ENCODE measurements at regions not wholly inside any gene's neighbourhood (a gene's known extent, or its start where the extent isn't known, plus 50 kb on each side); places are given as distances from the start of the nearest gene placed in this dataset.

DNA sequence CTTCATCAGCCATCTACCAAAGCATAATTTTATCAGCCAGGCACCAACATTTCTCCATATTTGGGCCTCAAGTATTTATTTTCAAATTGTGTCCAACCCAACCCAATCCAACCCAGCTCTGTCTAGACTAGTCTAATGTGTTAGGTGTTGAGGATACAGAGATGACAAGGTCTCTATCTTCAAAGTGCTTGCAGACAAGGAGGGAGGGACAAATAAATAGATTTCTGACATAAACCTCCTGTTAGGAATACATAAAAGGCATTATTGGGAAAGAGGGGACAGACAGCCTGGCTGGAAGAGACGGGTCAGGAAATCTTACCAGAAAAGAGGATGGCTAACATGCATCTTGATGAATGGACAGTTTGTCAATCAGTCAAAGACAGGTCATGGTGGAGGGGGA, 115.4 kb upstream of the RPS6KA3 start:
- no peak for DNase-seq (ENCODE audit: low read depth, low spot score)
- ChIA-PET POLR2A (no interaction called here), CTCF (no interaction called here)

DNA sequence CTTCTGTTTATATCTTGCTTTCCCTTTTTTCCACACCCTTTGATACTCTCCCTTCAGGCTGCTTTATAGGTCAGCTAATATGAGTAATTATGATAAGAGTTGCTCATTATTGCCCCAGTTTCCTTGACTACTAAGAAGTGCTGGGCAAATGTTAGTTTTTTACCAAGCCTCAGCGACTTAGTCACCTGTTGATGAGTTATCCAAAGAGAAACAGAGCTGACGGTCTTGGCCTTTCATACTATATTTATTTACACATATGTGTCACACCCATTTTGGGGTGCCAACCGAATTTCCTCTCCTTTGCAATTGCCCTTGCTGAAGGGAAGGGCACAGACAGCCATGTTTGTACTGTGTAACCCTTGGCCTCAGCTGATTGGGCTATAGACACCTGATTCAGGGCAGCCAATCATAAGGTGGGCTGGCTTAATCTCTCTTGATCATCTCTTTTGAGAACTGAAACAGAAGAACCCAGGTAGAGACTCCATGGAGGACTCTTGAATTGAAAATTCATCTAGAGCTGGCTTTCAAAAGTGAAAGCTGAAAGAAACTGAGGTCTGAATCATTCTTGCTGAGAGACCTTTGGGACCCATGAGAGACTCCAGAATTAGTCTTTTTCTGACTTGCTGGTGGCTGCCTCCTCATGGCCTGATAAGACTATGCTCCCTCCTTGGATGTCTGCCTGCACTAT, 111.7 kb upstream of the RPS6KA3 start:
- DNase-seq (ENCODE audit: low read depth, low spot score): no peak
- POLR2A ChIA-PET: no interaction called here
- no peak overlapping the region for H3K4me3 ChIP-seq (ENCODE audit: low read depth, low read length)
- CTCF ChIA-PET: no interaction called here
- TF ChIP-seq, protein P1, sequence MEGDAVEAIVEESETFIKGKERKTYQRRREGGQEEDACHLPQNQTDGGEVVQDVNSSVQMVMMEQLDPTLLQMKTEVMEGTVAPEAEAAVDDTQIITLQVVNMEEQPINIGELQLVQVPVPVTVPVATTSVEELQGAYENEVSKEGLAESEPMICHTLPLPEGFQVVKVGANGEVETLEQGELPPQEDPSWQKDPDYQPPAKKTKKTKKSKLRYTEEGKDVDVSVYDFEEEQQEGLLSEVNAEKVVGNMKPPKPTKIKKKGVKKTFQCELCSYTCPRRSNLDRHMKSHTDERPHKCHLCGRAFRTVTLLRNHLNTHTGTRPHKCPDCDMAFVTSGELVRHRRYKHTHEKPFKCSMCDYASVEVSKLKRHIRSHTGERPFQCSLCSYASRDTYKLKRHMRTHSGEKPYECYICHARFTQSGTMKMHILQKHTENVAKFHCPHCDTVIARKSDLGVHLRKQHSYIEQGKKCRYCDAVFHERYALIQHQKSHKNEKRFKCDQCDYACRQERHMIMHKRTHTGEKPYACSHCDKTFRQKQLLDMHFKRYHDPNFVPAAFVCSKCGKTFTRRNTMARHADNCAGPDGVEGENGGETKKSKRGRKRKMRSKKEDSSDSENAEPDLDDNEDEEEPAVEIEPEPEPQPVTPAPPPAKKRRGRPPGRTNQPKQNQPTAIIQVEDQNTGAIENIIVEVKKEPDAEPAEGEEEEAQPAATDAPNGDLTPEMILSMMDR (IDR thresholded peaks at IDR 0.05; ENCODE audit: insufficient read depth, low read length, missing control alignments): no peak

More for the DNA sequence above, 115.4 kb upstream of the RPS6KA3 start:
- no peak overlapping the region for H3K4me3 ChIP-seq (ENCODE audit: low read depth, low read length)
- TF ChIP-seq, protein P1 (IDR thresholded peaks at IDR 0.05; ENCODE audit: insufficient read depth, low read length, missing control alignments): no peak

DNA sequence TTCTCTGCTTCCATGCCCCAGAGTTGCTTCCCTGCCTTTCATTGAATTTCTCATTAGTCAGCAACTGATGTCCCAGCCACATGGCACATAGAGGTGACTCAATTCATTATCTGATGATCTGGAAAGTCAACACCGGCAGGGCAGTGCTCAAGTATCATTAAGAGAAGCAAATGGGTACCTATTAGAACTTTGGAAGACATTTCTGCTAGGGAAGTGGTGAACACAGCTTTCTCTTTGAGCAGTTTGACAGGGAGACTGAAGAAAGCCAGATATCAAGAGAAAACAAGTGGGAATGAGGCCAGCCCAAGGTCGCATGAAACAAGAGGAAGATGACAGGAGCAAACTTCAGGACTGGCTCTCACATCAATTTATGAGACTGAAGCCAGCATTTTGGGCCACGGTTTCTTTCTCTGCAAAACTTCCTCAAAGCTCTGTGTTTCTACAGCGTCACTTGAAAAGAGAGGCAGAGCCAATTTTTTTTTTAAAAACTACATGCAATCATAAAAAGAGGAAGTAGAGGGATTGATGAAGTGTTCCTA, 108.3 kb upstream of the RPS6KA3 start:
- POLR2A ChIA-PET: no interaction called here
- CTCF ChIA-PET: no interaction called here
- H3K4me3 ChIP-seq (ENCODE audit: low read depth, low read length): no peak overlapping the region
- TF ChIP-seq, protein P1 (IDR thresholded peaks at IDR 0.05; ENCODE audit: insufficient read depth, low read length, missing control alignments): no peak
- DNase-seq (ENCODE audit: low read depth, low spot score): no peak

DNA sequence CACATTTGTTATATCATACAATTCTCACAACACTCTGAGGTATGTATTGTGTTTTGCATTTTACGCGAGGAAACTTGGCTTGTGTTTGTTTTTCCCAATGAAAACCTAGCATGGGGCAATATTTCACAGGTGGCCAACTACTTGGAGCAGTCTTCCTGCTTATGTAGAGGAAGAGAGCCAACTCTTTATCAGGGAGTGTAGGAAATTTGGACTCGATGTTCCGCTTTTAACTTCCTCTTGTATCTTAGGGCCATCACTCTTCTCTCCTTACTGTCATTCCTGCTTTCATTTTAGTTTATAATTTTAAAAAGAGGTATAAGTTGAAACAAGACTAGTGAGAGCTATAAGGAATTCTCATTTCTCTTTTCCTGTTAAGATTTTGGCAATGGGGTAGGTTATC, 107.7 kb upstream of the RPS6KA3 start:
- CTCF ChIA-PET: no interaction called here
- H3K4me3 ChIP-seq (ENCODE audit: low read depth, low read length): no peak overlapping the region
- DNase-seq (ENCODE audit: low read depth, low spot score): no peak
- TF ChIP-seq, protein P1 (IDR thresholded peaks at IDR 0.05; ENCODE audit: insufficient read depth, low read length, missing control alignments): no peak
- POLR2A ChIA-PET: no interaction called here

DNA sequence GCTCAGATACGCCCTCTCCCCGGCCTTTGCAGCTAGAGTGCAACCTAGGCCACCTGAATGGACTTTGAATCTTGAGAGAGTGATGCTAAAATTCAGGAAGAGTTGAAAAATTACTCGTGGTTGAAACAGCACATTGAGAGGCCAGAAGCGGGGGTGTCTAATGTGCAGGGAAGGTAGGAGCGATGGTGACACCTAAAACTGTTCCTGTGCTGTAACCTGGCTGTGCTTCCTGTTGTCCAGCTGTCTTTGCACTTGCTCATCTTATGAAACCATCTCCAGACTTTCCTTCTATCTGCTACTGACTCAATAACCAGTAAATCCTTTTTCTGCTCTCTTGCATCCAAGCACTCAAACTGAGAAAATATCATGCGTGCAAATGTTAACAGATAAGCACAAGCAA, 106.4 kb upstream of the RPS6KA3 start:
- DNase-seq (ENCODE audit: low read depth, low spot score): no peak
- no peak overlapping the region for H3K4me3 ChIP-seq (ENCODE audit: low read depth, low read length)
- TF ChIP-seq, protein P1 (IDR thresholded peaks at IDR 0.05; ENCODE audit: insufficient read depth, low read length, missing control alignments): no peak
- ChIA-PET POLR2A (no interaction called here), CTCF (no interaction called here)

DNA sequence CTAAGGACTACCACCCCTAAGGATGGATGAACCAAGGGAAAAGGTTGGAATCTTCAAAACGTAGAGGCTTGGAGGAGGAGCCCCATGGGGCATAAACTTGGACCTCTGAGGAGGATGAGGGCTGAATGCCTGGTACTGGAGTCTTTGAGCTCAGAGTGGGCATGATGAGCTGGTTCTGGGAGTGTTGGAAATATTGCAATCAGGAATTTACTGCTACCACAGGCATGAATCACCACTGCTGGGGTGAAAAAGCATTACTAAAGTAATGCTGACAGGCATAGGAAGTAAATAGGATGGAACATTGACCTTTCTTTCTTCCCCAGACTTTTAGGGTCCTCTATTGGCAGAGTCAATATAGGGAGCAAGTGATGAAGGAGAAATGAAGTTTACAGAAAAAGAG, 105.8 kb upstream of the RPS6KA3 start:
- no peak for DNase-seq (ENCODE audit: low read depth, low spot score)
- H3K4me3 ChIP-seq (ENCODE audit: low read depth, low read length): no peak overlapping the region
- TF ChIP-seq, protein P1 (IDR thresholded peaks at IDR 0.05; ENCODE audit: insufficient read depth, low read length, missing control alignments): no peak
- ChIA-PET CTCF (no interaction called here), POLR2A (no interaction called here)
